CD14-positive monocyte (primary cell): ENCODE measurements at regions not wholly inside any gene's neighbourhood (a gene's known extent, or its start where the extent isn't known, plus 50 kb on each side); places are given as distances from the start of the nearest gene placed in this dataset.

Experiments used
- DNase-seq, 3 donors: peaks; one replicate each; pipeline ENCODE4 v3.0.0-alpha.2; 2011 to 2022
- H2AFZ ChIP-seq: 2 replicates; pipeline ENCODE4 v1.6.0; 2012; ENCODE audit warnings: mild to moderate bottlenecking, low read depth, low read length, inconsistent platforms; ENCODE audit not compliant: insufficient read depth, poor library complexity, severe bottlenecking
- H3K27ac ChIP-seq, 2 donors: 1 replicate in 1 of 2; 2 replicates in 1 of 2; pipeline ENCODE4 v1.5.1; 2012 to 2013; ENCODE audit warnings: low read length in 2 of 2, control low read depth in 1 of 2, inconsistent platforms in 1 of 2, low read depth in 1 of 2, mild to moderate bottlenecking in 1 of 2
- H3K27me3 ChIP-seq, 2 donors: one replicate each; pipeline versions ENCODE4 v1.6.0 to v1.6.1; 2011 to 2013; ENCODE audit warnings: low read length in 2 of 2; ENCODE audit not compliant: control insufficient read depth in 2 of 2, insufficient read depth in 2 of 2
- H3K36me3 ChIP-seq, 2 donors: replicated peaks in 1 of 2; 1 replicate in 1 of 2; 2 replicates in 1 of 2; pipeline versions ENCODE4 v1.5.1 to v1.6.1; 2012 to 2013; ENCODE audit warnings: low read length in 2 of 2, control low read depth in 1 of 2, inconsistent platforms in 1 of 2, mild to moderate bottlenecking in 1 of 2; ENCODE audit not compliant: insufficient read depth in 2 of 2, control insufficient read depth in 1 of 2
- H3K4me1 ChIP-seq, 2 donors: 1 replicate in 1 of 2; 2 replicates in 1 of 2; pipeline versions ENCODE4 v1.5.1 to v1.6.1; 2012 to 2013; ENCODE audit warnings: low read length in 2 of 2, control low read depth in 1 of 2, inconsistent platforms in 1 of 2, mild to moderate bottlenecking in 1 of 2, moderate library complexity in 1 of 2; ENCODE audit not compliant: insufficient read depth in 2 of 2, control insufficient read depth in 1 of 2
- H3K4me2 ChIP-seq: replicated peaks from 2 replicates; pipeline ENCODE3; 2012; ENCODE audit warnings: low read length, moderate library complexity, mild to moderate bottlenecking; ENCODE audit not compliant: poor library complexity, severe bottlenecking; ENCODE audit errors: extremely low read depth
- H3K4me3 ChIP-seq, 3 experiments: fragments of 200-600 bp in 1 of 3; sonication (generic) in 1 of 3; replicated peaks in 1 of 3; 1 replicate in 2 of 3; 2 replicates in 1 of 3; pipeline ENCODE4 v1.5.1; 2011 to 2013; ENCODE audit warnings: low read length in 3 of 3, mild to moderate bottlenecking in 3 of 3, control low read depth in 2 of 3, low read depth in 2 of 3, inconsistent platforms in 1 of 3, moderate library complexity in 1 of 3
- H3K79me2 ChIP-seq: 2 replicates; pipeline ENCODE4 v1.6.0; 2012; ENCODE audit warnings: mild to moderate bottlenecking, control low read depth, inconsistent platforms, low read length, moderate library complexity; ENCODE audit not compliant: insufficient read depth
- H3K9ac ChIP-seq: 2 replicates; pipeline ENCODE4 v1.6.0; 2017; ENCODE audit warnings: low read length, mild to moderate bottlenecking; ENCODE audit not compliant: insufficient read depth, poor library complexity, severe bottlenecking
- H3K9me3 ChIP-seq, 2 donors: replicated peaks in 1 of 2; 1 replicate in 1 of 2; 2 replicates in 1 of 2; pipeline versions ENCODE4 v1.5.1 to v1.6.1; 2012 to 2013; ENCODE audit warnings: low read length in 2 of 2, control low read depth in 1 of 2; ENCODE audit not compliant: control insufficient read depth in 1 of 2, insufficient read depth in 1 of 2
- H4K20me1 ChIP-seq: 2 replicates; pipeline ENCODE4 v1.6.0; 2012; ENCODE audit warnings: mild to moderate bottlenecking, low read length, control low read depth, moderate library complexity; ENCODE audit not compliant: insufficient read depth
- H3K27ac Mint-ChIP-seq, 7 donors: one replicate each; pipeline ENCODE4 v1.8.0; 2020; ENCODE audit warnings: mild to moderate bottlenecking in 7 of 7, mixed read lengths in 7 of 7, moderate library complexity in 6 of 7, inconsistent platforms in 2 of 7
- H3K27me3 Mint-ChIP-seq, 3 donors: one replicate each; pipeline ENCODE4 v1.8.0; 2021 to 2022; ENCODE audit warnings: low read depth in 3 of 3, mild to moderate bottlenecking in 3 of 3, mixed read lengths in 3 of 3, moderate library complexity in 3 of 3, inconsistent platforms in 1 of 3
- H3K36me3 Mint-ChIP-seq, 2 donors: one replicate each; pipeline ENCODE4 v1.8.0; 2020; ENCODE audit warnings: mixed read lengths in 2 of 2, inconsistent platforms in 1 of 2, mild to moderate bottlenecking in 1 of 2
- H3K4me1 Mint-ChIP-seq: one replicate; pipeline ENCODE4 v1.8.0; 2020; ENCODE audit warnings: mild to moderate bottlenecking, mixed read lengths
- H3K4me3 Mint-ChIP-seq, 2 donors: one replicate each; pipeline ENCODE4 v1.8.0; 2020; ENCODE audit warnings: mild to moderate bottlenecking in 2 of 2, mixed read lengths in 2 of 2, moderate library complexity in 1 of 2
- H3K9me3 Mint-ChIP-seq, 7 donors: one replicate each; pipeline ENCODE4 v1.8.0; 2020 to 2022; ENCODE audit warnings: mixed read lengths in 7 of 7, mild to moderate bottlenecking in 6 of 7, moderate library complexity in 6 of 7, inconsistent platforms in 2 of 7
- WGBS: methylation state at CpG from one replicate; pipeline ENCODE4 v1.1.5; 2013; ENCODE audit warnings: missing lambda C conversion rate; ENCODE audit not compliant: insufficient coverage; 5-methylcytosine and 5-hydroxymethylcytosine counted together
- intact Hi-C, 2 donors: fragments of 100-400 bp; cut with micrococcal nuclease; formaldehyde crosslinking; loops; one replicate each; pipeline versions ENCODE4 v1.15.0 to v1.15.1; 2023
- TF ChIP-seq, protein P1 (sequence below): fragments of 200-600 bp; IDR thresholded peaks from one replicate; pipeline ENCODE4 v1.8.0; 2022; ENCODE audit warnings: antibody characterized with exemption, mild to moderate bottlenecking

DNA sequence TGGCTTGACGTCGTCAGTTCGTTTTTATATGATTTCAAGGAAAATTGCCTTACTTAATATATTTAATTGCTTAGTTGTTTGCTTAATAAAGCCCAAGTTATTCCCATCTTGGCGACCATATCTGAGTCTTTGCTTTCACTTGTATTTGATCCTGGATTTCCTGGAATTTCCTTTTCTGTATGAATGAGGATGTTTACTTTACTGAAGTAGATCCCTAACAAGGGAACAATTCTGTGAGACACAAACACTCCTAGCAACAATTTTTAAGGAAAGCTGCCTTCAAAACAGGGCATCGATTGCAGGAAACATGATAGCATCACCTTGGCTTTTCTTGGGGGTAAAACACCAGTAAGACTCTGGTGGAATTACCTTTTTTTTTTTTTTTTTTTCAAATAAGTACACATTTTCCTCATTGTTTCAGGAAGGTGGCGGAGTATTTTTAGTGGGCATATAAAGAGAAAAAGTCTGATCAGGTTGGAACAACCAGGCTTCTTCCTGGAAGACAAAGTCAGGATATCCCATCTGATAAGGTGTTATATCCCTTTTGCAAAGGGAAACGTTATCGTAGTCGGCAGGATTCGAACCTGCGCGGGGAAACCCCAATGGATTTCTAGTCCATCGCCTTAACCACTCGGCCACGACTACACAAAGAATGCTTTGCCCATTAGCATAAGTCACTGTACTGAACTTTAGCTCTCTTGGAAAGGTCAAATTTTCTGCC is 68.5 kb upstream of the ZNF184 start:
- no peaks in the 10 kb centered on the region for H3K79me2 ChIP-seq
- Mint-ChIP-seq H3K27ac (no peak overlapping the region), H3K4me3 (peak overlapping the region in 1 of 2 donors; percentile 28), H3K36me3 (peaks cover 0 to 8% of the 10 kb centered on the region in 2 donors), H3K9me3 (peaks cover 15 to 63% (median 48%) of the 10 kb centered on the region in 7 donors), H3K4me1 (peaks cover 3% of the 10 kb centered on the region), H3K27me3 (peaks cover 73 to 84% (median 79%) of the 10 kb centered on the region in 3 donors)
- peaks cover 18 to 44% of the 10 kb centered on the region in 2 donors for H3K9me3 ChIP-seq
- H3K4me2 ChIP-seq, result no peak overlapping the region
- intact Hi-C loops, result no loop called here
- no peak for DNase-seq
- no peaks in the 10 kb centered on the region for H3K4me1 ChIP-seq
- no peak overlapping the region for H3K9ac ChIP-seq
- no peak overlapping the region for H2AFZ ChIP-seq
- no peaks in the 10 kb centered on the region for H4K20me1 ChIP-seq
- WGBS, result 9% methylated on average over 9 of the region's 15 CpGs
- H3K36me3 ChIP-seq, result no peaks in the 10 kb centered on the region
- no peak overlapping the region for H3K27ac ChIP-seq
- TF ChIP-seq, protein P1, sequence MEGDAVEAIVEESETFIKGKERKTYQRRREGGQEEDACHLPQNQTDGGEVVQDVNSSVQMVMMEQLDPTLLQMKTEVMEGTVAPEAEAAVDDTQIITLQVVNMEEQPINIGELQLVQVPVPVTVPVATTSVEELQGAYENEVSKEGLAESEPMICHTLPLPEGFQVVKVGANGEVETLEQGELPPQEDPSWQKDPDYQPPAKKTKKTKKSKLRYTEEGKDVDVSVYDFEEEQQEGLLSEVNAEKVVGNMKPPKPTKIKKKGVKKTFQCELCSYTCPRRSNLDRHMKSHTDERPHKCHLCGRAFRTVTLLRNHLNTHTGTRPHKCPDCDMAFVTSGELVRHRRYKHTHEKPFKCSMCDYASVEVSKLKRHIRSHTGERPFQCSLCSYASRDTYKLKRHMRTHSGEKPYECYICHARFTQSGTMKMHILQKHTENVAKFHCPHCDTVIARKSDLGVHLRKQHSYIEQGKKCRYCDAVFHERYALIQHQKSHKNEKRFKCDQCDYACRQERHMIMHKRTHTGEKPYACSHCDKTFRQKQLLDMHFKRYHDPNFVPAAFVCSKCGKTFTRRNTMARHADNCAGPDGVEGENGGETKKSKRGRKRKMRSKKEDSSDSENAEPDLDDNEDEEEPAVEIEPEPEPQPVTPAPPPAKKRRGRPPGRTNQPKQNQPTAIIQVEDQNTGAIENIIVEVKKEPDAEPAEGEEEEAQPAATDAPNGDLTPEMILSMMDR, result no peak
- no peak overlapping the region for H3K4me3 ChIP-seq
- H3K27me3 ChIP-seq, result peaks cover 66 to 87% of the 10 kb centered on the region in 2 donors

DNA sequence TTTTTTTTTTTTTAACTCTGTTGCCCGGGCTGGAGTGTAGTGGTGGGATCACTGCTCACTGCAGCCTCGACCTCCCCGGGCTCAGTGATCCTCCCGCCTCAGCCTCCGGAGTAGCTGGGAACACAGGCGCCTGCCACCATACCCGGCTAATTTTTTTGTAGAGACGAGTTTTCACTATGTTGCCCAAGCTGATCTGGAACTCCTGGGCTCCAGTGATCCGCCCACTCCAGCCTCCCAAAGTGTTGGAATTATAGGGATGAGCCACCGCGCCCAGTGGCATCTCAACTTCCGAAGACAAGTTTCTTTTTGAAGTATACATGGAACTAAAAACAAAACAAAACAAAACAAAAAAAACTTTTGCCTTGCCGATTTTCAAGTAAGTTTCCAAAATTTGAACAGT is 66.6 kb upstream of the ZNF184 start:
- Mint-ChIP-seq H3K27me3 (peaks cover 63 to 72% (median 71%) of the 10 kb centered on the region in 3 donors), H3K36me3 (no peaks in the 10 kb centered on the region), H3K4me1 (no peaks in the 10 kb centered on the region), H3K4me3 (peak overlapping the region in 1 of 2 donors; percentile 84), H3K9me3 (peaks cover 9 to 44% (median 34%) of the 10 kb centered on the region in 7 donors), H3K27ac (no peak overlapping the region)
- Histone ChIP-seq H3K79me2 (no peaks in the 10 kb centered on the region), H3K4me2 (no peak overlapping the region), H3K27ac (no peak overlapping the region), H2AFZ (no peak overlapping the region), H3K4me1 (no peaks in the 10 kb centered on the region), H4K20me1 (no peaks in the 10 kb centered on the region), H3K27me3 (peaks cover 48 to 71% of the 10 kb centered on the region in 2 donors), H3K4me3 (no peak overlapping the region), H3K9me3 (peaks cover 7 to 26% of the 10 kb centered on the region in 2 donors), H3K9ac (no peak overlapping the region), H3K36me3 (no peaks in the 10 kb centered on the region)
- intact Hi-C loops, result no loop called here
- no peak for DNase-seq
- TF ChIP-seq, protein P1, result no peak
- WGBS, result 63% methylated on average over 8 of the region's 13 CpGs
